OCI-LY7 (cell line): ENCODE measurements at regions not wholly inside any gene's neighbourhood (a gene's known extent, or its start where the extent isn't known, plus 50 kb on each side); places are given as distances from the start of the nearest gene placed in this dataset.

Experiments used
- EZH2phosphoT487 ChIP-seq: fragments of 200-600 bp; sonication (generic); IDR thresholded peaks from 2 replicates; pipeline ENCODE4 v1.6.1; 2018; ENCODE audit warnings: low read depth, borderline replicate concordance, mild to moderate bottlenecking, mixed run types, antibody characterized with exemption, low read length, moderate library complexity, mixed read lengths
- TF ChIP-seq, protein P1 (sequence below): fragments of 200-600 bp; sonication (generic); conservative IDR thresholded peaks from 2 replicates; pipeline ENCODE4 v1.5.1; 2014; ENCODE audit warnings: mild to moderate bottlenecking, antibody characterized with exemption, low read length, moderate library complexity, mixed read lengths

DNA sequence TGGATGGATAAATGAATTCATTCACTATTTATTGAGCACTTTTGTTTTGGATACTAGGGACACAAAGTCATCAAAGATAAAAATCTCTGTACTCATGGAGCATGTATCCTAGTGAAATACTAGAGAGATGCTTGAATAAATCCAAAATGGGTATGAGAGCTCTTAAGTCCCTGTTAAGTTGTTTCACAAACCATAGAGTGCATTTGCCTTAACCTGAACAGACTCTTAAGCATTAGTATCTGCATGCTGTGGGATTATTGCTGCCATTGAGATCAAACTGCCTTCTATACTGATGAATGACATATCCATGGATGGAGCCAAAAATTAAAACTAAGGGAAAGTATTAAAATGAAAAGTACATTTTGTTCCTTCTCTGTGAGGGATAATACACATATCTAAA is 206.5 kb upstream of the KRR1 start:
- TF ChIP-seq EZH2phosphoT487, result no peak
- TF ChIP-seq, protein P1, sequence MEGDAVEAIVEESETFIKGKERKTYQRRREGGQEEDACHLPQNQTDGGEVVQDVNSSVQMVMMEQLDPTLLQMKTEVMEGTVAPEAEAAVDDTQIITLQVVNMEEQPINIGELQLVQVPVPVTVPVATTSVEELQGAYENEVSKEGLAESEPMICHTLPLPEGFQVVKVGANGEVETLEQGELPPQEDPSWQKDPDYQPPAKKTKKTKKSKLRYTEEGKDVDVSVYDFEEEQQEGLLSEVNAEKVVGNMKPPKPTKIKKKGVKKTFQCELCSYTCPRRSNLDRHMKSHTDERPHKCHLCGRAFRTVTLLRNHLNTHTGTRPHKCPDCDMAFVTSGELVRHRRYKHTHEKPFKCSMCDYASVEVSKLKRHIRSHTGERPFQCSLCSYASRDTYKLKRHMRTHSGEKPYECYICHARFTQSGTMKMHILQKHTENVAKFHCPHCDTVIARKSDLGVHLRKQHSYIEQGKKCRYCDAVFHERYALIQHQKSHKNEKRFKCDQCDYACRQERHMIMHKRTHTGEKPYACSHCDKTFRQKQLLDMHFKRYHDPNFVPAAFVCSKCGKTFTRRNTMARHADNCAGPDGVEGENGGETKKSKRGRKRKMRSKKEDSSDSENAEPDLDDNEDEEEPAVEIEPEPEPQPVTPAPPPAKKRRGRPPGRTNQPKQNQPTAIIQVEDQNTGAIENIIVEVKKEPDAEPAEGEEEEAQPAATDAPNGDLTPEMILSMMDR, result no peak
